SK-N-SH (cell line): ENCODE measurements at regions not wholly inside any gene's neighbourhood (a gene's known extent, or its start where the extent isn't known, plus 50 kb on each side); places are given as distances from the start of the nearest gene placed in this dataset.

Experiments
- CTCF ChIA-PET: fragments of 300-600, 350-600 bp; formaldehyde crosslinking; extraction: SDS; loops from one replicate; lab custom pipeline; 2021; lab: Yijun Ruan, JAX
- POLR2A ChIA-PET: fragments of 350-600 bp; sonication (Branson Sonifier 250); formaldehyde crosslinking; extraction: SDS; loops from one replicate; lab custom pipeline; 2020; ENCODE audit warnings: antibody characterized with exemption, inconsistent platforms; lab: Yijun Ruan, JAX
- DNase-seq: peaks from one replicate; pipeline ENCODE4 v3.0.0; 2012
- H2AFZ ChIP-seq: fragments of 200-600 bp; sonication (generic); 2 replicates; pipeline ENCODE4 v1.8.1; 2016; ENCODE audit warnings: antibody characterized with exemption, mild to moderate bottlenecking, low read depth
- H3F3A ChIP-seq: fragments of 200-600 bp; sonication (generic); replicated peaks from 2 replicates; pipeline ENCODE3; 2016; ENCODE audit warnings: antibody characterized with exemption, mild to moderate bottlenecking; ENCODE audit not compliant: insufficient read depth
- H3K27ac ChIP-seq, 2 experiments: fragments of 200-500 bp in 1 of 2; fragments of 200-600 bp in 1 of 2; sonication (Bioruptor generic) in 1 of 2; sonication (generic), shearing (Covaris generic) in 1 of 2; 2 replicates each; pipeline versions ENCODE4 v1.5.1 to v1.6.1; 2014 to 2016; ENCODE audit warnings: low read depth in 2 of 2, inconsistent platforms in 1 of 2, low read length in 1 of 2, mild to moderate bottlenecking in 1 of 2, mixed read lengths in 1 of 2
- H3K27me3 ChIP-seq: fragments of 200-600 bp; sonication (generic), shearing (Covaris generic); 2 replicates; pipeline ENCODE4 v1.6.1; 2016; ENCODE audit warnings: mixed run types; ENCODE audit not compliant: insufficient read depth
- H3K36me3 ChIP-seq, 2 experiments: fragments of 200-500 bp in 1 of 2; fragments of 200-600 bp in 1 of 2; sonication (Bioruptor generic) in 1 of 2; sonication (generic) in 1 of 2; replicated peaks in 1 of 2; 2 replicates each; pipeline versions ENCODE3 to v1.5.1; 2014 to 2016; ENCODE audit warnings: low read length in 1 of 2, mild to moderate bottlenecking in 1 of 2; ENCODE audit not compliant: insufficient read depth in 2 of 2, control insufficient read depth in 1 of 2
- H3K4me1 ChIP-seq, 2 experiments: fragments of 200-500 bp in 1 of 2; fragments of 200-600 bp in 1 of 2; sonication (Bioruptor generic) in 1 of 2; sonication (generic), shearing (Covaris generic) in 1 of 2; 2 replicates each; pipeline versions ENCODE4 v1.5.1 to v1.6.1; 2014 to 2016; ENCODE audit warnings: low read depth in 1 of 2, low read length in 1 of 2, mixed run types in 1 of 2; ENCODE audit not compliant: insufficient read depth in 2 of 2, control insufficient read depth in 1 of 2
- H3K4me2 ChIP-seq: fragments of 200-600 bp; sonication (generic), shearing (Covaris generic); 2 replicates; pipeline ENCODE4 v1.6.1; 2017; ENCODE audit warnings: mixed run types
- H3K4me3 ChIP-seq, 2 experiments: fragments of 200-500 bp in 1 of 2; fragments of 200-600 bp in 1 of 2; sonication (Bioruptor generic) in 1 of 2; sonication (generic), shearing (Covaris generic) in 1 of 2; 2 replicates each; pipeline versions ENCODE4 v1.5.1 to v1.8.1; 2014 to 2016; ENCODE audit warnings: low read depth in 2 of 2, inconsistent platforms in 1 of 2, low read length in 1 of 2, mild to moderate bottlenecking in 1 of 2, mixed read lengths in 1 of 2, moderate library complexity in 1 of 2
- H3K79me2 ChIP-seq: fragments of 200-600 bp; sonication (generic); 2 replicates; pipeline ENCODE4 v1.8.1; 2017; ENCODE audit warnings: mild to moderate bottlenecking; ENCODE audit not compliant: insufficient read depth
- H3K9ac ChIP-seq: fragments of 200-600 bp; sonication (generic); 2 replicates; pipeline ENCODE4 v1.6.1; 2017; ENCODE audit warnings: mixed run types
- H3K9me2 ChIP-seq: fragments of 200-600 bp; sonication (generic); 2 replicates; pipeline ENCODE4 v1.6.1; 2017; ENCODE audit warnings: mixed run types
- H3K9me3 ChIP-seq: fragments of 200-600 bp; sonication (generic); 2 replicates; pipeline ENCODE4 v1.6.1; 2017; ENCODE audit warnings: mixed run types, mild to moderate bottlenecking, moderate library complexity
- H4K20me1 ChIP-seq: fragments of 200-600 bp; sonication (generic); 2 replicates; pipeline ENCODE4 v1.6.1; 2017; ENCODE audit warnings: mild to moderate bottlenecking, mixed run types; ENCODE audit not compliant: insufficient read depth
- CHD2 ChIP-seq: fragments of 150-350 bp; IDR thresholded peaks from 2 replicates; pipeline ENCODE4 v1.6.1; 2018; ENCODE audit warnings: low read length; ENCODE audit not compliant: partially characterized antibody
- EP300 ChIP-seq, 2 experiments: IDR thresholded peaks; 2 replicates each; pipeline versions ENCODE4 v1.4.0 to v1.6.1; 2012; ENCODE audit warnings: borderline replicate concordance in 1 of 2, low read depth in 1 of 2, low read length in 1 of 2
- EZH2phosphoT487 ChIP-seq: fragments of 200-600 bp; sonication (generic); IDR thresholded peaks from 2 replicates; pipeline ENCODE4 v1.6.1; 2017; ENCODE audit warnings: low read depth, mixed run types, mild to moderate bottlenecking, antibody characterized with exemption, moderate library complexity, borderline replicate concordance
- FOSL2 ChIP-seq: IDR thresholded peaks from 2 replicates; pipeline ENCODE4 v1.4.0; 2012; ENCODE audit warnings: low read depth, mild to moderate bottlenecking, moderate library complexity, borderline replicate concordance
- FOXM1 ChIP-seq: IDR thresholded peaks from 2 replicates; pipeline ENCODE4 v1.4.0; 2012; ENCODE audit warnings: low read depth, mild to moderate bottlenecking
- GABPA ChIP-seq: IDR thresholded peaks from 2 replicates; pipeline ENCODE4 v1.4.0; 2012; ENCODE audit warnings: low read depth, mild to moderate bottlenecking
- JUND ChIP-seq: IDR thresholded peaks from 2 replicates; pipeline ENCODE4 v1.4.0; 2012
- MAX ChIP-seq: IDR thresholded peaks from 2 replicates; pipeline ENCODE4 v1.4.0; 2012; ENCODE audit warnings: low read depth
- MXI1 ChIP-seq: IDR thresholded peaks from 2 replicates; pipeline ENCODE4 v1.6.1; 2012; ENCODE audit warnings: mild to moderate bottlenecking, low read depth, low read length, improper control_type of control experiment
- NFIC ChIP-seq: IDR thresholded peaks from 2 replicates; pipeline ENCODE4 v1.4.0; 2012; ENCODE audit warnings: borderline replicate concordance
- NRF1 ChIP-seq: IDR thresholded peaks from 2 replicates; pipeline ENCODE4 v1.6.1; 2012; ENCODE audit warnings: low read depth, mild to moderate bottlenecking, low read length
- RCOR1 ChIP-seq: fragments of 150-350 bp; IDR thresholded peaks from 2 replicates; pipeline ENCODE4 v1.6.1; 2017; ENCODE audit warnings: antibody characterized with exemption, low read length
- TAF1 ChIP-seq: IDR thresholded peaks from 2 replicates; pipeline ENCODE4 v1.6.1; 2012; ENCODE audit warnings: low read depth, mild to moderate bottlenecking, low read length, moderate library complexity, borderline replicate concordance
- TCF12 ChIP-seq: IDR thresholded peaks from 2 replicates; pipeline ENCODE4 v1.4.0; 2012
- TEAD4 ChIP-seq: IDR thresholded peaks from 2 replicates; pipeline ENCODE4 v1.4.0; 2012; ENCODE audit warnings: mild to moderate bottlenecking, borderline replicate concordance; ENCODE audit not compliant: insufficient read depth
- USF1 ChIP-seq: IDR thresholded peaks from 2 replicates; pipeline ENCODE4 v1.4.0; 2012; ENCODE audit warnings: low read depth, borderline replicate concordance
- YY1 ChIP-seq: IDR thresholded peaks from 2 replicates; pipeline ENCODE4 v1.4.0; 2012; ENCODE audit warnings: low read depth, mild to moderate bottlenecking
- ZBTB33 ChIP-seq: IDR thresholded peaks from 2 replicates; pipeline ENCODE4 v1.4.0; 2012; ENCODE audit warnings: low read depth, borderline replicate concordance
- WGBS: methylation state at CpG from one replicate; pipeline ENCODE4 v1.1.6; 2017; ENCODE audit warnings: low lambda C conversion rate; 5-methylcytosine and 5-hydroxymethylcytosine counted together

- H3K9ac ChIP-seq = no peak overlapping the region
- POLR2A ChIA-PET = no interaction called here
- H3K27me3 ChIP-seq = no peaks in the 10 kb centered on the region
- H3K27ac ChIP-seq = no peak overlapping the region
- CTCF ChIA-PET = interaction anchor here (1.2 to 1.3 kb wide), 2 partner anchors 228 to 286 kb away, joined by 3 to 4 read pairs; no protein-coding TSS in a partner anchor
- H3K79me2 ChIP-seq = no peaks in the 10 kb centered on the region
- no peaks in the 10 kb centered on the region for H3K9me2 ChIP-seq
- H3K9me3 ChIP-seq = no peaks in the 10 kb centered on the region
- H3F3A ChIP-seq = no peaks in the 10 kb centered on the region
- TF ChIP-seq FOXM1 (no peak), EZH2phosphoT487 (no peak), FOSL2 (no peak), USF1 (no peak), RCOR1 (no peak), ZBTB33 (no peak), TAF1 (no peak), TEAD4 (no peak), GABPA (no peak), MAX (no peak), MXI1 (no peak), NFIC (no peak), JUND (no peak), NRF1 (no peak), YY1 (no peak), TCF12 (no peak)
- H4K20me1 ChIP-seq = no peaks in the 10 kb centered on the region
- DNase-seq = no peak
- H3K4me2 ChIP-seq = no peak overlapping the region
- H3K4me3 ChIP-seq = no peak overlapping the region
- 87% methylated on average over 10 of the region's 10 CpGs for WGBS
- H3K4me1 ChIP-seq = peaks cover 17 to 35% of the 10 kb centered on the region in 2 experiments
- no peaks in the 10 kb centered on the region for H3K36me3 ChIP-seq
- no peak overlapping the region for H2AFZ ChIP-seq
These were observed 258.0 kb upstream of the SIX2 start for GRCh38 chr2:45267062-45267792.

- Histone ChIP-seq H3K4me2 (no peak overlapping the region), H3K79me2 (no peaks in the 10 kb centered on the region), H3K27ac (no peak overlapping the region), H3K27me3 (no peaks in the 10 kb centered on the region), H3K9ac (no peak overlapping the region), H3K36me3 (no peaks in the 10 kb centered on the region), H3F3A (no peaks in the 10 kb centered on the region), H2AFZ (no peak overlapping the region), H3K9me3 (no peaks in the 10 kb centered on the region), H3K9me2 (no peaks in the 10 kb centered on the region), H4K20me1 (no peaks in the 10 kb centered on the region), H3K4me1 (peaks cover 17 to 39% of the 10 kb centered on the region in 2 experiments), H3K4me3 (no peak overlapping the region)
- WGBS = 83% methylated on average over 4 of the region's 4 CpGs
- no peak for DNase-seq
- POLR2A ChIA-PET = no interaction called here
- CTCF ChIA-PET = no interaction called here
- TF ChIP-seq EP300 (IDR thresholded peaks at IDR 0.05; ENCODE audit: borderline replicate concordance in 1 of 2, low read depth in 1 of 2, low read length in 1 of 2) (no peak), RCOR1 (no peak), CHD2 (no peak)
These were observed 256.1 kb upstream of the SIX2 start for GRCh38 chr2:45265336-45265735.
